Sciatic nerve (tissue), 2 donors: ENCODE measurements at regions not wholly inside any gene's neighbourhood (a gene's known extent, or its start where the extent isn't known, plus 50 kb on each side); places are given as distances from the start of the nearest gene placed in this dataset.

Experiments
- ATAC-seq: fragments of 200-7000 bp; cut with Tn5 transposase; one replicate; pipeline ENCODE4 v1.9.1; 2020; ENCODE audit warnings: mild to moderate bottlenecking, moderate library complexity
- DNase-seq: peaks from one replicate; pipeline ENCODE4 v3.0.0-alpha.2; 2020; ENCODE audit warnings: low spot score
- intact Hi-C: fragments of 100-400 bp; cut with DNase I; formaldehyde crosslinking; loops from one replicate; pipeline ENCODE4 v1.14.2; 2022
- donor health status: DM: no; HTN: no; CAD: no.
- donor health status: DM: no; HTN: no; CAD: no.

- ATAC-seq = no peak
These were observed 1211.8 kb upstream of the NUDT12 start for GRCh38 chr5:104774372-104774771.

GRCh38 chr5:104764197-104764596 is 1201.6 kb upstream of the NUDT12 start:
- intact Hi-C loops = no loop called here
- no peak for DNase-seq
- no peak for ATAC-seq

More at GRCh38 chr5:104774372-104774771, 1211.8 kb upstream of the NUDT12 start:
- intact Hi-C loops = no loop called here
- DNase-seq = no peak

DNA sequence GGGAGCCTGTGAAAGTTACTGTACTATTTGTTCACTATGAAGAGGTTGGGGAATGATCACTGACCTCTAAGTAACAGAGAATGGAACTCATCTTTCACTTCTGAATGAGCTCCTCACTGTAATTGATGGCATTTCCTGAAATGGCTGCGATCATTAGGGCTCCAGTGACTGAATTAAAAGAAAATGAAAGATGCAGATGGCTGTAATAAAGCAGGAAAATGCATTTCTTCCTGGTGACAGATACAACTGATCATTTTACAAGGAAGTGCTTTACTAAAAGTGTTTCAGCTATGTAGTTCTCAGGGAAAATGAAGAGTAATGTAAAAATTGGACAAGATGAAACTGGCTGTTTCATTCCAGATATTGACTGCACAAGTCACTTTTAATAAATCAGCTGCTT is 1200.6 kb upstream of the NUDT12 start:
- no peak for ATAC-seq
- no peak for DNase-seq
- intact Hi-C loops = no loop called here

DNA sequence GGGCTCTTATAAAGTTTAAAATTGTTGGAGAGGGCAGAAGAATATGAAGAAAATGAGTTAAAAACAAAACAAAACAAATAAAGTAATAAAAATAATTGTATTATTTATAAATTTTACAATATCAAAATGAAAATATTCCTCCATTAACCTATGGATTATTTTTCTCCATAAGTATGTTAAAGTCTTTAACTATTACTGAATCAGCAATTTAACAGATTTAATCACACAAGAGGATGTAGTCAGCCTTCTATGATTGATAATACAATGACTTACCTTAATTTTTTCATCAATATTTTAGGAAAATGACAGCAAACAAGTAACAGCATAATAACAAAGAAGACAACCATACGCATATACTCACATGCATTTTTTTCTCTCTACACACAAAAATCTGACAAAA is 1195.3 kb upstream of the NUDT12 start:
- no peak for DNase-seq
- ATAC-seq = no peak
- intact Hi-C loops = no loop called here

- intact Hi-C loops = no loop called here
- no peak for ATAC-seq
- DNase-seq = no peak
These were observed 1193.2 kb upstream of the NUDT12 start for GRCh38 chr5:104755806-104756205.

GRCh38 chr5:104754311-104754995 is 1191.9 kb upstream of the NUDT12 start:
- DNase-seq (no peak), ATAC-seq (no peak)
- intact Hi-C loops = no loop called here

GRCh38 chr5:104751969-104752368 is 1189.4 kb upstream of the NUDT12 start:
- ATAC-seq = no peak
- intact Hi-C loops = no loop called here
- DNase-seq = no peak

DNA sequence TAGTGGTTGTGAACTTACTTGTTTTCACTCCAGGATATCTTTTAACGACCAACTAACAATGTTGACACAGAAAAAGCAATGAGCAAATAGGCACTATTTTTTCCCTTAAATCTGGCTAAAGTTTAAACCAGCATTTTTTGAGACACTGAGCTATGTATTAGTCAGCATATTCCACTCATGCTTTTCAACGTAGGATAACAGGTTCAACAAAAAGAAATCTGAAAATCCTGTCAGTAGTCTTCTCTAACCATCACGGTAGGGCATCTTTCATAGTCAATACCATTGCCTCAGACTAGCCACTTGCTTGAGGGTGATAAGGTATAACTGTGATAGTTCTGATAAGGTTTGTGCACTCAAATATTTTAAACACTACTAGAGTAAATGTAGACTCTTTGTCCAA is 1177.3 kb upstream of the NUDT12 start:
- intact Hi-C loops = no loop called here
- ATAC-seq (no peak), DNase-seq (no peak)

DNA sequence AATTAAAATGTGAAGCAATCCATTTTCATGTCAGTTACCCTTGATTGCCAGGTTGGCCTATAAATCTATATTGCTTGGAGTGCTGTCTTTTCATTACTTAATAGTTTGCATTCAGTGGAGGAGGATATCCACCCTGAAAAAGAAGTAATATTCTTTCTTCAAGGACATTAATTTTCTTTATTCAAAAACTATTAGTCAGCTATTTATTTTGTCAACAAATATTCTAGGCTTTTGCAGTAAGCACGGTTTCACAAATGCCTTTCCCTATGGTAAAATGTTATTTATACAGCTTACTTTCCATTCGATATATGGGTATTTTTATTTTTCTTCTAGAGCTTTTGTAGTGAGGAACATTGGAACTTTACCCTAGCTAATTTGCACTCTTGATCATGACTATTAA is 1176.9 kb upstream of the NUDT12 start:
- no peak for ATAC-seq
- intact Hi-C loops = no loop called here
- DNase-seq = no peak

DNA sequence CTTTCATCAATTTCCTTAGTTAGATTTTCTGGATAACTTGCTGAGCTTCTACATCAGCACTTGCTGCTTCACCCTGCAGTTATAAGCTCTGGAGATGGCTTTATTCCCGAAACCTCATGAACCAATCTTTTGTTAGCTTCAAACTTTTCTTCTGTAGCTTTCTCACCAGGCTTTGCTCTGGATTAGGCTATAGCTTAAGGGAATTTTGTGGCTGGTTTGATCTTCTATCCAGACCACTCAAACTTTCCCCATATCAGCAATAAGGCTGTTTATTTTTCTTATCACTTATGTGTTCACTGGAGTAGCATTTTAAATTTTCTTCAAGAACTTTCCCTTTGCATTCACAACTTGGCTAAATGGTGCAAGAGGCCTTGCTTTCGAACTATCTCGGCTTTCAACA is 1173.5 kb upstream of the NUDT12 start:
- intact Hi-C loops = no loop called here
- no peak for ATAC-seq
- DNase-seq = no peak

- intact Hi-C loops = no loop called here
- ATAC-seq (no peak), DNase-seq (no peak)
These were observed 1171.5 kb upstream of the NUDT12 start for GRCh38 chr5:104734046-104734445.

GRCh38 chr5:104733063-104733669 is 1170.6 kb upstream of the NUDT12 start:
- DNase-seq = no peak
- no peak for ATAC-seq
- intact Hi-C loops = no loop called here

DNA sequence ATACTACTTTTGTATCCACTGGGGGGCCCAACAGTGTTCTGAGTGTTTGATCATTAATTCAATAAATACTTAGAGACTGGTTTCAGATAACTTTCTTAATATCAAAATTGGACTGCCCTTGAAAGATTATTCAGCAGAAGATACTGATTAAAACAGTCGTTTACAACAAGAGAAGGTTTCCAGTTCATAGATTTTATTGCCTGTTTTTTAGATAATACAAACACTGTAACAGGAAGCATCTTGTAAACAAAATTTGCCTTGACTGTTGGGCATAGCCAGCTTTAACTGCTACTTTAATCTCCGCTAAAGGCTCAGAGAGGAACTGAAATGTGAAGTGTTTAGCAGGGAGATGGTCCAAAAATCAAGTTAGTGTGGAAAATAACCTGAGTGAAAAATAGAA is 1168.7 kb upstream of the NUDT12 start:
- ATAC-seq (no peak), DNase-seq (no peak)
- intact Hi-C loops = no loop called here

DNA sequence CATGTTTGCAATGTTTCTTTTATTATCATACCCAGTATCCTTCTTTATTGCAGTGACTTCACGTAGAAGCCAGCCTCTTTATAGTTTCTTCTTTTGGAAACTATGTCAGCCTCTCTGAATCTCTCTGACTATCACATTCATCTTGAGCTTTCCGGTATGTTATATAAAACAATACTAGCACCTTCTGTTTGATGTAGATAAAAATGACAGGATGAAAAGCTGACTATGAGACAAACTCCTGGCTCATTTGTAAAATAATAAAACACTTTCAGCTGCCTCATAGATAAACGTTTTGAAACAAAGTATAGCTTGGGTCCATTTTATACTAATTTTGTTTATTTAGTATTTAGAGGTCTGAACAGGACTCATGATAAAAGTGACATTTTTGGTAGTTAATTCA is 1145.4 kb upstream of the NUDT12 start:
- no peak for ATAC-seq
- intact Hi-C loops = no loop called here
- no peak for DNase-seq

- intact Hi-C loops = no loop called here
- DNase-seq = no peak
These were observed 1144.0 kb upstream of the NUDT12 start for GRCh38 chr5:104706600-104706999.

GRCh38 chr5:104702212-104702611 is 1139.6 kb upstream of the NUDT12 start:
- no peak for ATAC-seq
- DNase-seq = no peak
- intact Hi-C loops = no loop called here

More at GRCh38 chr5:104706600-104706999, 1144.0 kb upstream of the NUDT12 start:
- no peak for ATAC-seq

DNA sequence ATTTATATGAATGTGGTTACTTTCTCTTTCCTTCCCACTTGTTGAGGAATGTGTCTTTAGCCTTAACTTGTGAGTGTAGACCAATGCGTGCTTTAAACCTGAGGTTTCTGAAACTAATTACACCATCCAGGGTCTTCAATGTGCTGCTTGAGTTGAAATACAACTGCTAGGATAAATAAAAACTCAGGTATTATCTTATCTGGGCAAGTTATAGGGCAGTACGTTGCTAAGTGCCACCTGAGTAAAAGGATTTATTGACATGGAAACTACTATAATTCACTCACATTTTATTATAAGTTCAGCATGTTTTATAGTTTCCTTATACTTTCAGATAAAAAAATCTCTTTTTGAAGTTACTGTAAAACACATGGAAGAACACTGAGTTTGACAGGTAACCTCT is 1136.8 kb upstream of the NUDT12 start:
- ATAC-seq (no peak), DNase-seq (no peak)
- intact Hi-C loops = no loop called here

- ATAC-seq (no peak), DNase-seq (no peak)
- intact Hi-C loops = no loop called here
These were observed 1098.7 kb upstream of the NUDT12 start for GRCh38 chr5:104661256-104661655.

- no peak for DNase-seq
- no peak for ATAC-seq
- intact Hi-C loops = no loop called here
These were observed 1096.9 kb upstream of the NUDT12 start for GRCh38 chr5:104659497-104659896.

DNA sequence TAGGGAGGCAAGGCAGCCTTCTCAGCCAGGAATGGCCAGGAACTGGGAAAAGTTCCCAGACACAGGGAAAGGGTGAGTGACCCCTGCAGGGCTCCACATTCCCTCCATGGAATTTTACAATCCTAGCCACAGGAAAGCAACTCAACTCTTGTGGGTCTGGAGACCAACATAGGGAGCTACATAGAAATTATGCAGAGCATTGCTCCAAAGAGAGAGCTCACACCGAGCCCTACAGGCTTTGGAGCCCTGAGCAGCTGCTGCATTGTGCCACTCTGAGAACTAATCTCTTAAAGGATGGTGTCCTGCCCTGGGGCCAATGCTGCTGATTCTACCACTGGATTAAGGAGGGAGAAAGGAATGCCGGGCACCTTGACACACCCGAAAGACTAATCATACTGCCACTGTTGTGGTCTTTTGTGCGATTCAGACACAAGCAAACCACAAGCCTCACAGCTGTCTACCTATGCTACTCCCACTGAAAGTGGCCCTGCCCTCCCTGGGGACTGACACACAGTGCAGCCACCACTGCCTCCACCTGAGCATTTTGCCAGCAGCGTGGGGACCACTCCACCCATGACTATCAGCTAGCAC is 1089.8 kb upstream of the NUDT12 start:
- DNase-seq (no peak), ATAC-seq (no peak)
- intact Hi-C loops = no loop called here
